ENCODE measurements at regions not wholly inside any gene's neighbourhood (a gene's known extent, or its start where the extent isn't known, plus 50 kb on each side); places are given as distances from the start of the nearest gene placed in this dataset.

DNA sequence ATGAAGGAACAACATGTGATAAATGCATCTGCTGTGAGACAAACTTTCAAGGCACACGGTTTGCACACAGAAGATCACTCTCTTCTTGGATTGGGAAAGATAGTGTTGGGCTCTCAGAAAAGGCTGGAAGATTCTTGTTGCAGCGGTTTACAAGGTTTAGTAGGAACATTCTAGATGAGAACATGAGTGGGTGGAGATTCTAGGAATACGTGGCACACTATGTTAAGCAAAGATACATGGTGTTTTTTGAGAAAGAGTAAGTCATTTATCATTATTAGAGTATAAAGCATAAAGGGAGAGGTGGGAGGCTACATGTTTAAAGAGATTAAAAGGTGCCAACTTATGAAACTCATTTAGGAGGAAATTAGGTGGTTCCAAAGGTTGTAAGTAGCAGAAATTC lies 348.8 kb upstream of the HS3ST1 start:
- no TSS peak for BruUV-seq (replicated peaks)
- DNase-seq = no peak
- Histone ChIP-seq H4K20me1 (ENCODE audit: insufficient read depth) (no peaks in the 10 kb centered on the region), H3K36me3 (ENCODE audit: low read depth) (no peaks in the 10 kb centered on the region), H3K4me1 (replicated peaks; ENCODE audit: insufficient read depth) (no peaks in the 10 kb centered on the region), H3K27ac (no peak overlapping the region), H3K9me3 (ENCODE audit: insufficient read depth, low read depth) (no peaks in the 10 kb centered on the region), H3K4me3 (no peak overlapping the region), H2AFZ (no peak overlapping the region), H3F3A (ENCODE audit: insufficient read depth, low read depth) (no peaks in the 10 kb centered on the region), H3K4me2 (no peak overlapping the region), H3K9me2 (ENCODE audit: insufficient read depth) (no peaks in the 10 kb centered on the region), H3K27me3 (ENCODE audit: insufficient read depth, low read depth) (no peaks in the 10 kb centered on the region), H3K79me2 (ENCODE audit: low read depth) (no peaks in the 10 kb centered on the region)
- intact Hi-C loops (cut with micrococcal nuclease; ENCODE audit: unreplicated experiment) = no loop called here
- TF ChIP-seq EZH2 (IDR thresholded peaks at IDR 0.05; ENCODE audit: low read depth) = no peak
- ChIA-PET CTCF (no interaction called here), POLR2A (ENCODE audit: unreplicated experiment) (no interaction called here)

DNA sequence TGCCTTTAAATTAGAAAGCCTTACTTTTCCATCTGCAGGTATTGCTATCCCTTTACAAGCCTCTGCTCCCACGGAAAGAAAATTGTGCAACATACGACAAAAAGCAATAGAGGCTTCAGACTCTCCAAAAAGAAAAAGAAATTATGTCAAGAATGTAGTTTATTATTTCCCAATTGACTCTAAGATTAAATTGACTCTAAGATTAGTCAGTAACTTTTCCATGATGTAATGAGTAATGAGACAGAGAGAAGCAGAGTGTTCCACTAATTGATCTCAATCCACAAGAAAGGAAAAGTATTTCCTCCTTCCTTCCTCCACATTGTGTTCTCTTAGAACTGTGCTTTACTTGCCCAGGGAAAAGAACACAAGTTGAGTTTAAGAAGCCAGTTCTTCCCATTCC lies 345.7 kb upstream of the HS3ST1 start:
- ChIA-PET POLR2A (ENCODE audit: unreplicated experiment) (no interaction called here), CTCF (no interaction called here)
- Histone ChIP-seq H3K79me2 (ENCODE audit: low read depth) (no peaks in the 10 kb centered on the region), H3K4me3 (no peak overlapping the region), H4K20me1 (ENCODE audit: insufficient read depth) (no peaks in the 10 kb centered on the region), H3K9me3 (ENCODE audit: insufficient read depth, low read depth) (no peaks in the 10 kb centered on the region), H3F3A (ENCODE audit: insufficient read depth, low read depth) (no peaks in the 10 kb centered on the region), H3K36me3 (ENCODE audit: low read depth) (no peaks in the 10 kb centered on the region), H3K4me1 (replicated peaks; ENCODE audit: insufficient read depth) (no peaks in the 10 kb centered on the region), H3K4me2 (no peak overlapping the region), H3K9me2 (ENCODE audit: insufficient read depth) (no peaks in the 10 kb centered on the region), H3K27me3 (ENCODE audit: insufficient read depth, low read depth) (no peaks in the 10 kb centered on the region), H2AFZ (no peak overlapping the region), H3K27ac (no peak overlapping the region)
- intact Hi-C loops (cut with micrococcal nuclease; ENCODE audit: unreplicated experiment) = no loop called here
- no peak for TF ChIP-seq EZH2 (IDR thresholded peaks at IDR 0.05; ENCODE audit: low read depth)
- TF ChIP-seq, protein P1, sequence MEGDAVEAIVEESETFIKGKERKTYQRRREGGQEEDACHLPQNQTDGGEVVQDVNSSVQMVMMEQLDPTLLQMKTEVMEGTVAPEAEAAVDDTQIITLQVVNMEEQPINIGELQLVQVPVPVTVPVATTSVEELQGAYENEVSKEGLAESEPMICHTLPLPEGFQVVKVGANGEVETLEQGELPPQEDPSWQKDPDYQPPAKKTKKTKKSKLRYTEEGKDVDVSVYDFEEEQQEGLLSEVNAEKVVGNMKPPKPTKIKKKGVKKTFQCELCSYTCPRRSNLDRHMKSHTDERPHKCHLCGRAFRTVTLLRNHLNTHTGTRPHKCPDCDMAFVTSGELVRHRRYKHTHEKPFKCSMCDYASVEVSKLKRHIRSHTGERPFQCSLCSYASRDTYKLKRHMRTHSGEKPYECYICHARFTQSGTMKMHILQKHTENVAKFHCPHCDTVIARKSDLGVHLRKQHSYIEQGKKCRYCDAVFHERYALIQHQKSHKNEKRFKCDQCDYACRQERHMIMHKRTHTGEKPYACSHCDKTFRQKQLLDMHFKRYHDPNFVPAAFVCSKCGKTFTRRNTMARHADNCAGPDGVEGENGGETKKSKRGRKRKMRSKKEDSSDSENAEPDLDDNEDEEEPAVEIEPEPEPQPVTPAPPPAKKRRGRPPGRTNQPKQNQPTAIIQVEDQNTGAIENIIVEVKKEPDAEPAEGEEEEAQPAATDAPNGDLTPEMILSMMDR (conservative IDR thresholded peaks at IDR 0.05) = no peak
- no peak for DNase-seq
- BruUV-seq (replicated peaks) = no TSS peak

DNA sequence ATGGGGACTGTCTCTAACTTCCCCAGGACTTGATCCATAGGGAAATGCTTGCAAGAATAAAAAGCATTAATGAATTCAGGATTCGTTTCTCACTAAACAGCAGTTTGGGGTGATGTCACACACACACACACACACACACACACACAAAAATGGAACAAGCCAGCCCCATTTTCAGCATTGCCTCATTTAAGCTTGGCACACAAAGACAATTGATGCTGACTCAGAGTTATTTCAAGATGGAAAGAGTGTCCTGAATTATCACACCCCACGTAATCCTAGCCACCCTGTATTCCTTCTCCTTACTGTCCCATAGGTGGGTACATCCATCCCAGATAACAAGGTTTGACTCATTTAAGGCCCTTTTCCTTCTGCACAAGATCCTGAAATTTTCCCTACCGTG lies 345.1 kb upstream of the HS3ST1 start:
- no peaks in the 10 kb centered on the region for H3K9me3 ChIP-seq (ENCODE audit: insufficient read depth, low read depth)
- no peak overlapping the region for H3K27ac ChIP-seq
- no peaks in the 10 kb centered on the region for H3K9me2 ChIP-seq (ENCODE audit: insufficient read depth)
- no peaks in the 10 kb centered on the region for H3K4me1 ChIP-seq (replicated peaks; ENCODE audit: insufficient read depth)
- CTCF ChIA-PET = no interaction called here
- H3K36me3 ChIP-seq (ENCODE audit: low read depth) = no peaks in the 10 kb centered on the region
- POLR2A ChIA-PET (ENCODE audit: unreplicated experiment) = no interaction called here
- no peak overlapping the region for H3K4me3 ChIP-seq
- no peak overlapping the region for H2AFZ ChIP-seq
- H4K20me1 ChIP-seq (ENCODE audit: insufficient read depth) = no peaks in the 10 kb centered on the region
- no peak for TF ChIP-seq EZH2 (IDR thresholded peaks at IDR 0.05; ENCODE audit: low read depth)
- TF ChIP-seq, protein P1 (conservative IDR thresholded peaks at IDR 0.05) = no peak
- H3K27me3 ChIP-seq (ENCODE audit: insufficient read depth, low read depth) = no peaks in the 10 kb centered on the region
- intact Hi-C loops (cut with micrococcal nuclease; ENCODE audit: unreplicated experiment) = no loop called here
- H3K79me2 ChIP-seq (ENCODE audit: low read depth) = no peaks in the 10 kb centered on the region
- no peak overlapping the region for H3K4me2 ChIP-seq
- no TSS peak for BruUV-seq (replicated peaks)
- DNase-seq = no peak
- H3F3A ChIP-seq (ENCODE audit: insufficient read depth, low read depth) = no peaks in the 10 kb centered on the region

DNA sequence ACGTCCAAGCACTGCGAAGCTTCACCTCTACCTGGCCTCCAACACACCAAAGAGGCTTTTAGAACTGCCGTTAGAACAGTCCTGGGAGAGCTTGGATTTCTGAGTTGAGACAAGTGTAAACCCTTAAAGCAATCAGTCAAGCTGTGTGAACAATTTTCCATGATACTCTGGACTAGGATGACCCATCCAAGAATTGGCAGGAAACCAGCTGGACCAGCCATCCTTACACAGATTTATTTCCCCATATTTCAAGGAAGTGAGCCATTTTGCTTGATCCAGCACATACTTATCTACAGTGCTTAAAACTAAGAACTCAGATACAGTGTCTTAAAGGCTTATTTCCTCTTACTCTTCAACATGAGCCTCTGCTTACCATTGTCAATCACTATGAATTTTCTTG lies 340.7 kb upstream of the HS3ST1 start:
- POLR2A ChIA-PET (ENCODE audit: unreplicated experiment) = no interaction called here
- no TSS peak for BruUV-seq (replicated peaks)
- no peak for DNase-seq
- Histone ChIP-seq H3K9me2 (ENCODE audit: insufficient read depth) (no peaks in the 10 kb centered on the region), H3K4me3 (no peak overlapping the region), H3F3A (ENCODE audit: insufficient read depth, low read depth) (no peaks in the 10 kb centered on the region), H3K9me3 (ENCODE audit: insufficient read depth, low read depth) (no peaks in the 10 kb centered on the region), H3K4me1 (replicated peaks; ENCODE audit: insufficient read depth) (no peaks in the 10 kb centered on the region), H3K27ac (no peak overlapping the region), H4K20me1 (ENCODE audit: insufficient read depth) (no peaks in the 10 kb centered on the region), H2AFZ (no peak overlapping the region), H3K27me3 (ENCODE audit: insufficient read depth, low read depth) (no peaks in the 10 kb centered on the region), H3K4me2 (no peak overlapping the region), H3K36me3 (ENCODE audit: low read depth) (no peaks in the 10 kb centered on the region), H3K79me2 (ENCODE audit: low read depth) (no peaks in the 10 kb centered on the region)
- intact Hi-C loops (cut with micrococcal nuclease; ENCODE audit: unreplicated experiment) = no loop called here
- CTCF ChIA-PET = no interaction called here
- TF ChIP-seq, protein P1 (conservative IDR thresholded peaks at IDR 0.05) = no peak
- no peak for TF ChIP-seq EZH2 (IDR thresholded peaks at IDR 0.05; ENCODE audit: low read depth)

All from PC-9 (cell line).